HCT116 (cell line): ENCODE measurements at regions not wholly inside any gene's neighbourhood (a gene's known extent, or its start where the extent isn't known, plus 50 kb on each side); places are given as distances from the start of the nearest gene placed in this dataset.

Experiments
- ATAC-seq: fragments of 200-7000 bp; cut with Tn5 transposase; 2 replicates; pipeline ENCODE4 v1.9.1; 2020; ENCODE audit warnings: mild to moderate bottlenecking, moderate library complexity
- BruUV-seq: library from RNA; stranded (reverse); fragments of 400-500 nt; replicated peaks from 2 replicates; lab custom pipeline; 2021; lab: Mats Ljungman, UMichigan
- CTCF ChIA-PET: fragments of 300-600 bp; sonication (Branson Sonifier 250); formaldehyde crosslinking; loops from one replicate; lab custom pipeline; 2021; ENCODE audit warnings: antibody characterized with exemption; lab: Charles Lee
- POLR2A ChIA-PET: fragments of 300-600, 350-600 bp; sonication (Branson Sonifier 250); formaldehyde crosslinking; loops from one replicate; lab custom pipeline; 2021; ENCODE audit warnings: antibody characterized with exemption; lab: Charles Lee
- RAD21 ChIA-PET, 2 experiments: fragments of 300-600 bp; sonication (Branson Sonifier 250); formaldehyde crosslinking; loops; one replicate each; lab custom pipeline; 2023; ENCODE audit warnings: low total read pairs in 2 of 2; ENCODE audit not compliant: uncharacterized antibody in 2 of 2, unreplicated experiment in 2 of 2, low non-redundant PET in 1 of 2; lab: Charles Lee
- DNase-seq: peaks from one replicate; pipeline ENCODE4 v3.0.0-alpha.2; 2010; ENCODE audit warnings: low read depth, low spot score
- H2AFZ ChIP-seq: fragments of 200-600 bp; shearing (Covaris generic), sonication (generic); 2 replicates; pipeline ENCODE4 v1.6.1; 2017; ENCODE audit warnings: low read depth, mixed run types, mixed read lengths, antibody characterized with exemption, low read length; ENCODE audit not compliant: poor library complexity, severe bottlenecking
- H3K27ac ChIP-seq: 2 replicates; pipeline ENCODE4 v1.5.1; 2012; ENCODE audit warnings: low read depth, low read length
- H3K27me3 ChIP-seq: fragments of 200-600 bp; sonication (generic); 2 replicates; pipeline ENCODE4 v1.6.1; 2016; ENCODE audit warnings: mixed run types, low read length, mixed read lengths; ENCODE audit not compliant: insufficient read depth
- H3K36me3 ChIP-seq, 2 experiments: fragments of 200-500 bp in 1 of 2; fragments of 200-600 bp in 1 of 2; sonication (Bioruptor generic) in 1 of 2; sonication (generic) in 1 of 2; 2 replicates each; pipeline versions ENCODE4 v1.5.1 to v1.6.1; 2014 to 2016; ENCODE audit warnings: low read length in 2 of 2, inconsistent platforms in 1 of 2, mixed read lengths in 1 of 2, mixed run types in 1 of 2; ENCODE audit not compliant: insufficient read depth in 2 of 2, control insufficient read depth in 1 of 2
- H3K4me1 ChIP-seq, 2 experiments: fragments of 200-600 bp in 1 of 2; sonication (generic) in 1 of 2; 2 replicates each; pipeline versions ENCODE4 v1.5.1 to v1.6.1; 2012 to 2017; ENCODE audit warnings: low read length in 2 of 2, inconsistent platforms in 1 of 2, mild to moderate bottlenecking in 1 of 2, mixed read lengths in 1 of 2, mixed run types in 1 of 2, moderate library complexity in 1 of 2; ENCODE audit not compliant: insufficient read depth in 2 of 2, control insufficient read depth in 1 of 2
- H3K4me2 ChIP-seq: fragments of 200-600 bp; sonication (generic); 2 replicates; pipeline ENCODE4 v1.6.1; 2017; ENCODE audit warnings: mixed run types, low read length, mixed read lengths
- H3K4me3 ChIP-seq, 2 experiments: fragments of 200-600 bp in 1 of 2; sonication (generic) in 1 of 2; replicated peaks in 1 of 2; 2 replicates each; pipeline ENCODE4 v1.5.1; 2011 to 2016; ENCODE audit warnings: low read length in 2 of 2, control low read depth in 1 of 2, low read depth in 1 of 2, mild to moderate bottlenecking in 1 of 2, mixed read lengths in 1 of 2, mixed run types in 1 of 2
- H3K79me2 ChIP-seq: fragments of 200-600 bp; sonication (generic); 2 replicates; pipeline ENCODE4 v1.6.1; 2017; ENCODE audit warnings: mild to moderate bottlenecking, mixed run types, low read length, moderate library complexity, mixed read lengths; ENCODE audit not compliant: insufficient read depth
- H3K9ac ChIP-seq: fragments of 200-600 bp; sonication (generic); 2 replicates; pipeline ENCODE4 v1.6.1; 2016; ENCODE audit warnings: low read length, mixed read lengths
- H3K9me2 ChIP-seq: fragments of 200-600 bp; sonication (generic), shearing (Covaris generic); 2 replicates; pipeline ENCODE4 v1.6.1; 2017; ENCODE audit warnings: mixed run types, mild to moderate bottlenecking, moderate library complexity; ENCODE audit not compliant: insufficient read depth
- H3K9me3 ChIP-seq, 2 experiments: fragments of 200-500 bp in 1 of 2; fragments of 200-600 bp in 1 of 2; sonication (Bioruptor generic) in 1 of 2; sonication (generic) in 1 of 2; 2 replicates each; pipeline ENCODE4 v1.6.1; 2014 to 2017; ENCODE audit warnings: low read length in 2 of 2, mixed read lengths in 2 of 2, inconsistent platforms in 1 of 2, low read depth in 1 of 2, mild to moderate bottlenecking in 1 of 2, mixed run types in 1 of 2, moderate library complexity in 1 of 2; ENCODE audit not compliant: control insufficient read depth in 1 of 2, insufficient read depth in 1 of 2
- H4K20me1 ChIP-seq: fragments of 200-600 bp; sonication (generic), shearing (Covaris generic); 2 replicates; pipeline ENCODE4 v1.6.1; 2017; ENCODE audit warnings: mixed run types, mild to moderate bottlenecking, moderate library complexity; ENCODE audit not compliant: insufficient read depth
- CEBPB ChIP-seq: IDR thresholded peaks from 2 replicates; pipeline ENCODE4 v1.6.1; 2012; ENCODE audit warnings: low read depth
- EGR1 ChIP-seq: IDR thresholded peaks from 2 replicates; pipeline ENCODE4 v1.6.1; 2012; ENCODE audit warnings: low read depth
- EZH2phosphoT487 ChIP-seq: fragments of 200-600 bp; IDR thresholded peaks from 2 replicates; pipeline ENCODE4 v1.6.1; 2018; ENCODE audit warnings: antibody characterized with exemption, borderline replicate concordance
- FOSL1 ChIP-seq: IDR thresholded peaks from 2 replicates; pipeline ENCODE4 v1.6.1; 2012; ENCODE audit warnings: low read depth
- POLR2A ChIP-seq: IDR thresholded peaks from 2 replicates; pipeline ENCODE4 v1.7.0; 2011; ENCODE audit warnings: borderline replicate concordance; ENCODE audit not compliant: insufficient read depth, insufficient read length; ENCODE audit errors: extremely low read depth
- POLR2AphosphoS5 ChIP-seq: IDR thresholded peaks from 2 replicates; pipeline ENCODE4 v1.6.1; 2011; ENCODE audit warnings: mild to moderate bottlenecking, low read depth, low read length, moderate library complexity
- RAD21 ChIP-seq: IDR thresholded peaks from 2 replicates; pipeline ENCODE4 v1.6.1; 2012; ENCODE audit warnings: low read depth, mild to moderate bottlenecking
- SP1 ChIP-seq: IDR thresholded peaks from 2 replicates; pipeline ENCODE4 v1.6.1; 2012; ENCODE audit warnings: low read depth
- SRF ChIP-seq: IDR thresholded peaks from 2 replicates; pipeline ENCODE4 v1.6.1; 2012; ENCODE audit warnings: low read depth
- TCF7L2 ChIP-seq: IDR thresholded peaks from 2 replicates; pipeline ENCODE4 v1.7.0; 2011; ENCODE audit warnings: borderline replicate concordance, inconsistent platforms; ENCODE audit not compliant: insufficient read depth, insufficient read length; ENCODE audit errors: extremely low read depth
- YY1 ChIP-seq: IDR thresholded peaks from 2 replicates; pipeline ENCODE4 v1.6.1; 2011; ENCODE audit warnings: low read length, low read depth, moderate library complexity, mild to moderate bottlenecking; ENCODE audit not compliant: insufficient replicate concordance; ENCODE audit errors: extremely low read depth
- ZFX ChIP-seq: fragments of 450-650 bp; IDR thresholded peaks from 2 replicates; pipeline ENCODE4 v1.6.1; 2017
- ZNF274 ChIP-seq: fragments of 200-500 bp; sonication (Bioruptor generic); IDR thresholded peaks from 2 replicates; pipeline ENCODE4 v1.6.1; 2014; ENCODE audit warnings: mild to moderate bottlenecking, low read depth, low read length, inconsistent platforms
- intact Hi-C: fragments of 100-400 bp; cut with micrococcal nuclease; formaldehyde crosslinking; loops from 2 replicates; pipeline ENCODE4 v1.10.0; 2022
- TF ChIP-seq, protein P1 (sequence below): IDR thresholded peaks from 2 replicates; pipeline ENCODE4 v1.6.1; 2012; ENCODE audit warnings: low read depth
- TF ChIP-seq, protein P2 (sequence below): IDR thresholded peaks from 2 replicates; pipeline ENCODE4 v1.6.1; 2012
- TF ChIP-seq, protein P3 (sequence below): IDR thresholded peaks from 2 replicates; pipeline ENCODE4 v1.6.1; 2011; ENCODE audit warnings: mild to moderate bottlenecking, low read length, moderate library complexity; ENCODE audit not compliant: insufficient replicate concordance; ENCODE audit errors: extremely low read depth
- TF ChIP-seq, protein P4 (sequence below), 3 experiments: fragments of 200-600 bp in 1 of 3; sonication (generic) in 1 of 3; IDR thresholded peaks in 2 of 3; conservative IDR thresholded peaks in 1 of 3; 2 replicates each; pipeline ENCODE4 v1.5.1; 2012 to 2017; ENCODE audit warnings: low read depth in 2 of 3, low read length in 2 of 3, antibody characterized with exemption in 1 of 3, borderline replicate concordance in 1 of 3, control low read depth in 1 of 3, mild to moderate bottlenecking in 1 of 3, mixed read lengths in 1 of 3, mixed run types in 1 of 3, moderate library complexity in 1 of 3; ENCODE audit not compliant: insufficient read depth in 1 of 3
- TF ChIP-seq, protein P5 (sequence below): IDR thresholded peaks from 2 replicates; pipeline ENCODE4 v1.6.1; 2012

DNA sequence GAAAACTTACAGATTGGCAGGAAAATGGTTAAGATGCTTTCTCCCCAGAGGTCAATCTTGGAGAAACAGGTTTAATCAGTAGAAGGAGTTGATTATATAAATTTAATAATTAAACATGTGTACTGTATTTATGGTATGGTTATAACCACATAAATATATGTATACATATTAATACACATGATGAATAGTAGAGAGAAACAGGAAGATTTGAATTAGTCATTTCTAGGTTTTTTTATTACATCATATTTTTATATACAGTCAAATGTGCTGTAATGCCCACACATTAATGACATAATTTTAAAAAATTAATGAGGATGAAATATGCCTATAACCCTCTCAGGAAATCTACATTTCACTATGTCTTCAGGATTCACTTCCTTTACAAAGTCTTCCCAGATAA, 229.7 kb downstream of the IKZF2 start (continued):
- TF ChIP-seq, protein P1, sequence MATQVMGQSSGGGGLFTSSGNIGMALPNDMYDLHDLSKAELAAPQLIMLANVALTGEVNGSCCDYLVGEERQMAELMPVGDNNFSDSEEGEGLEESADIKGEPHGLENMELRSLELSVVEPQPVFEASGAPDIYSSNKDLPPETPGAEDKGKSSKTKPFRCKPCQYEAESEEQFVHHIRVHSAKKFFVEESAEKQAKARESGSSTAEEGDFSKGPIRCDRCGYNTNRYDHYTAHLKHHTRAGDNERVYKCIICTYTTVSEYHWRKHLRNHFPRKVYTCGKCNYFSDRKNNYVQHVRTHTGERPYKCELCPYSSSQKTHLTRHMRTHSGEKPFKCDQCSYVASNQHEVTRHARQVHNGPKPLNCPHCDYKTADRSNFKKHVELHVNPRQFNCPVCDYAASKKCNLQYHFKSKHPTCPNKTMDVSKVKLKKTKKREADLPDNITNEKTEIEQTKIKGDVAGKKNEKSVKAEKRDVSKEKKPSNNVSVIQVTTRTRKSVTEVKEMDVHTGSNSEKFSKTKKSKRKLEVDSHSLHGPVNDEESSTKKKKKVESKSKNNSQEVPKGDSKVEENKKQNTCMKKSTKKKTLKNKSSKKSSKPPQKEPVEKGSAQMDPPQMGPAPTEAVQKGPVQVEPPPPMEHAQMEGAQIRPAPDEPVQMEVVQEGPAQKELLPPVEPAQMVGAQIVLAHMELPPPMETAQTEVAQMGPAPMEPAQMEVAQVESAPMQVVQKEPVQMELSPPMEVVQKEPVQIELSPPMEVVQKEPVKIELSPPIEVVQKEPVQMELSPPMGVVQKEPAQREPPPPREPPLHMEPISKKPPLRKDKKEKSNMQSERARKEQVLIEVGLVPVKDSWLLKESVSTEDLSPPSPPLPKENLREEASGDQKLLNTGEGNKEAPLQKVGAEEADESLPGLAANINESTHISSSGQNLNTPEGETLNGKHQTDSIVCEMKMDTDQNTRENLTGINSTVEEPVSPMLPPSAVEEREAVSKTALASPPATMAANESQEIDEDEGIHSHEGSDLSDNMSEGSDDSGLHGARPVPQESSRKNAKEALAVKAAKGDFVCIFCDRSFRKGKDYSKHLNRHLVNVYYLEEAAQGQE = no peak
- TF ChIP-seq TCF7L2 = no peak
- no peak for TF ChIP-seq POLR2A
- TF ChIP-seq SP1 = no peak
- no peak for TF ChIP-seq YY1
- TF ChIP-seq ZNF274 = no peak
- TF ChIP-seq ZFX = no peak
- no peak for TF ChIP-seq CEBPB

DNA sequence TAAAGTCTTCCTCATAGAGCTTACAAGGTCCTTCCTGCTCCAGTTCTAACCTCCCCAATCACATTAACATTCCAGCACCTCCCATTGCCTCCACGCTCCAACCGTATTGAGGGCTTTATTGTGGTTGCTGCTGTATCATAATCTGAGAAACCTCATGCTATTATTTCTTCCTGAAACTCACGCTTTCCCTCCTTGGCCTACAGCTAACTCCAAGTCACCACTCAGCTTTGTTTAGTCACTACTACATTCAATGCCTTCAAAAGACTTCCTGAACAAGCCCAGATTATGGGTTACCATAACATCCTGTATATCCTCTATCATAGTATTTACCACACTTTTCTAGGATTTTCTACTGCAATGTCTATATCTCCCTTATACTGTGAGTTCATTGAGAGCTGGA, 230.4 kb downstream of the IKZF2 start:
- Histone ChIP-seq H3K79me2 (no peaks in the 10 kb centered on the region), H3K4me1 (no peaks in the 10 kb centered on the region), H3K9me2 (no peaks in the 10 kb centered on the region), H3K9ac (no peak overlapping the region), H3K27ac (no peak overlapping the region), H2AFZ (no peak overlapping the region), H3K9me3 (no peaks in the 10 kb centered on the region), H3K27me3 (no peaks in the 10 kb centered on the region), H3K4me2 (no peak overlapping the region), H4K20me1 (no peaks in the 10 kb centered on the region), H3K4me3 (no peak overlapping the region), H3K36me3 (no peaks in the 10 kb centered on the region)
- BruUV-seq = no TSS peak
- ATAC-seq (no peak), DNase-seq (no peak)
- intact Hi-C loops = no loop called here
- ChIA-PET CTCF (no interaction called here), POLR2A (no interaction called here), RAD21 (no interaction called here)
- TF ChIP-seq, protein P2, sequence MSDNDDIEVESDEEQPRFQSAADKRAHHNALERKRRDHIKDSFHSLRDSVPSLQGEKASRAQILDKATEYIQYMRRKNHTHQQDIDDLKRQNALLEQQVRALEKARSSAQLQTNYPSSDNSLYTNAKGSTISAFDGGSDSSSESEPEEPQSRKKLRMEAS = no peak
- TF ChIP-seq POLR2AphosphoS5 (no peak), EZH2phosphoT487 (no peak), ZFX (no peak), SRF (no peak), TCF7L2 (no peak), EGR1 (no peak), FOSL1 (no peak), RAD21 (no peak), ZNF274 (no peak), POLR2A (no peak), SP1 (no peak)
- TF ChIP-seq, protein P3, sequence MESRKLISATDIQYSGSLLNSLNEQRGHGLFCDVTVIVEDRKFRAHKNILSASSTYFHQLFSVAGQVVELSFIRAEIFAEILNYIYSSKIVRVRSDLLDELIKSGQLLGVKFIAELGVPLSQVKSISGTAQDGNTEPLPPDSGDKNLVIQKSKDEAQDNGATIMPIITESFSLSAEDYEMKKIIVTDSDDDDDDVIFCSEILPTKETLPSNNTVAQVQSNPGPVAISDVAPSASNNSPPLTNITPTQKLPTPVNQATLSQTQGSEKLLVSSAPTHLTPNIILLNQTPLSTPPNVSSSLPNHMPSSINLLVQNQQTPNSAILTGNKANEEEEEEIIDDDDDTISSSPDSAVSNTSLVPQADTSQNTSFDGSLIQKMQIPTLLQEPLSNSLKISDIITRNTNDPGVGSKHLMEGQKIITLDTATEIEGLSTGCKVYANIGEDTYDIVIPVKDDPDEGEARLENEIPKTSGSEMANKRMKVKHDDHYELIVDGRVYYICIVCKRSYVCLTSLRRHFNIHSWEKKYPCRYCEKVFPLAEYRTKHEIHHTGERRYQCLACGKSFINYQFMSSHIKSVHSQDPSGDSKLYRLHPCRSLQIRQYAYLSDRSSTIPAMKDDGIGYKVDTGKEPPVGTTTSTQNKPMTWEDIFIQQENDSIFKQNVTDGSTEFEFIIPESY = no peak
- TF ChIP-seq, protein P4, sequence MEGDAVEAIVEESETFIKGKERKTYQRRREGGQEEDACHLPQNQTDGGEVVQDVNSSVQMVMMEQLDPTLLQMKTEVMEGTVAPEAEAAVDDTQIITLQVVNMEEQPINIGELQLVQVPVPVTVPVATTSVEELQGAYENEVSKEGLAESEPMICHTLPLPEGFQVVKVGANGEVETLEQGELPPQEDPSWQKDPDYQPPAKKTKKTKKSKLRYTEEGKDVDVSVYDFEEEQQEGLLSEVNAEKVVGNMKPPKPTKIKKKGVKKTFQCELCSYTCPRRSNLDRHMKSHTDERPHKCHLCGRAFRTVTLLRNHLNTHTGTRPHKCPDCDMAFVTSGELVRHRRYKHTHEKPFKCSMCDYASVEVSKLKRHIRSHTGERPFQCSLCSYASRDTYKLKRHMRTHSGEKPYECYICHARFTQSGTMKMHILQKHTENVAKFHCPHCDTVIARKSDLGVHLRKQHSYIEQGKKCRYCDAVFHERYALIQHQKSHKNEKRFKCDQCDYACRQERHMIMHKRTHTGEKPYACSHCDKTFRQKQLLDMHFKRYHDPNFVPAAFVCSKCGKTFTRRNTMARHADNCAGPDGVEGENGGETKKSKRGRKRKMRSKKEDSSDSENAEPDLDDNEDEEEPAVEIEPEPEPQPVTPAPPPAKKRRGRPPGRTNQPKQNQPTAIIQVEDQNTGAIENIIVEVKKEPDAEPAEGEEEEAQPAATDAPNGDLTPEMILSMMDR (IDR thresholded peaks at IDR 0.05 in 2 of 3, conservative IDR thresholded peaks at IDR 0.05 in 1 of 3; ENCODE audit: borderline replicate concordance in 1 of 3, insufficient read depth in 1 of 3, low read depth in 2 of 3, low read length in 2 of 3) = no peak
- TF ChIP-seq, protein P5, sequence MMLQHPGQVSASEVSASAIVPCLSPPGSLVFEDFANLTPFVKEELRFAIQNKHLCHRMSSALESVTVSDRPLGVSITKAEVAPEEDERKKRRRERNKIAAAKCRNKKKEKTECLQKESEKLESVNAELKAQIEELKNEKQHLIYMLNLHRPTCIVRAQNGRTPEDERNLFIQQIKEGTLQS = no peak
